A549 (cell line): ENCODE measurements at regions not wholly inside any gene's neighbourhood (a gene's known extent, or its start where the extent isn't known, plus 50 kb on each side); places are given as distances from the start of the nearest gene placed in this dataset.

Source experiments
- ATAC-seq, 2 experiments: fragments of 200-7000 bp in 1 of 2; fragments of >200 bp in 1 of 2; cut with Nextera tagmentation in 1 of 2; cut with Tn5 transposase in 1 of 2; 3 replicates each; pipeline versions ENCODE4 v1.8.0 to v1.9.1; 2018 to 2020; ENCODE audit warnings: mild to moderate bottlenecking in 1 of 2, moderate library complexity in 1 of 2
- CTCF ChIA-PET: fragments of 300-600 bp; sonication (Branson Sonifier 250); formaldehyde crosslinking; extraction: SDS; loops from one replicate; lab custom pipeline; 2021; ENCODE audit warnings: antibody characterized with exemption, inconsistent platforms; lab: Yijun Ruan, JAX
- POLR2A ChIA-PET: fragments of 350-600 bp; formaldehyde crosslinking; extraction: SDS; loops from one replicate; lab custom pipeline; 2021; ENCODE audit warnings: antibody characterized with exemption, inconsistent platforms; lab: Yijun Ruan, JAX
- DNase-seq, 2 experiments: peaks; one replicate each; pipeline versions ENCODE4 v3.0.0 to v3.0.0-alpha.2; 2011 to 2016; ENCODE audit warnings: low read depth in 1 of 2, low spot score in 1 of 2
- FAIRE-seq: peaks from 2 replicates; lab custom pipeline; 2011; peaks lifted over from hg19 to GRCh38; lab: Jason Lieb, UNC
- H3K27ac ChIP-seq, 2 experiments: fragments of >200 bp; sonication (Bioruptor Twin); formaldehyde crosslinking; 3 replicates each; pipeline ENCODE4 v1.5.1; 2016 to 2017
- H3K4me1 ChIP-seq: fragments of >200 bp; sonication (Bioruptor Twin); formaldehyde crosslinking; 3 replicates; pipeline ENCODE4 v1.6.1; 2016
- H3K4me2 ChIP-seq: fragments of >200 bp; sonication (Bioruptor Twin); formaldehyde crosslinking; 3 replicates; pipeline ENCODE4 v1.6.1; 2016
- H3K4me3 ChIP-seq: fragments of >200 bp; sonication (Bioruptor Twin); formaldehyde crosslinking; 3 replicates; pipeline ENCODE4 v1.5.1; 2016
- H3K9me3 ChIP-seq: fragments of >200 bp; sonication (Bioruptor Twin); formaldehyde crosslinking; 3 replicates; pipeline ENCODE4 v1.6.1; 2016
- BHLHE40 ChIP-seq: IDR thresholded peaks from 2 replicates; pipeline ENCODE4 v1.6.1; 2012; ENCODE audit warnings: low read depth, low read length, inconsistent platforms
- CBX8 ChIP-seq: fragments of 200-600 bp; sonication (generic); IDR thresholded peaks from 2 replicates; pipeline ENCODE4 v1.6.1; 2016
- CTCF ChIP-seq: fragments of >200 bp; sonication (Bioruptor Twin); formaldehyde crosslinking; IDR thresholded peaks from 3 replicates; pipeline ENCODE4 v1.5.1; 2016
- FOXS1 ChIP-seq: fragments of 250-450 bp; sonication (Bioruptor Pico); IDR thresholded peaks from 2 replicates; pipeline ENCODE4 v1.5.0; 2020; ENCODE audit warnings: mild to moderate bottlenecking, moderate library complexity
- GATA3 ChIP-seq: IDR thresholded peaks from 2 replicates; pipeline ENCODE4 v1.6.1; 2012; ENCODE audit warnings: borderline replicate concordance
- HDAC2 ChIP-seq: fragments of 200-600 bp; sonication (generic); IDR thresholded peaks from 2 replicates; pipeline ENCODE4 v1.6.1; 2016
- HMGXB4 ChIP-seq: fragments of 250-450 bp; sonication (Bioruptor Pico); IDR thresholded peaks from 2 replicates; pipeline ENCODE4 v1.5.0; 2021; ENCODE audit warnings: mild to moderate bottlenecking, moderate library complexity, borderline replicate concordance
- JUN ChIP-seq, 2 experiments: fragments of >200 bp; sonication (Bioruptor Twin); formaldehyde crosslinking; IDR thresholded peaks; 2 replicates in 1 of 2; 3 replicates in 1 of 2; pipeline ENCODE4 v1.6.1; 2016 to 2017
- KDM1A ChIP-seq: fragments of 200-600 bp; sonication (generic); IDR thresholded peaks from 2 replicates; pipeline ENCODE4 v1.6.1; 2016; ENCODE audit warnings: low read depth, mild to moderate bottlenecking
- KDM5A ChIP-seq: fragments of 200-600 bp; sonication (generic); IDR thresholded peaks from 2 replicates; pipeline ENCODE4 v1.6.1; 2016; ENCODE audit warnings: antibody characterized with exemption, mild to moderate bottlenecking
- NFE2L2 ChIP-seq: fragments of 150-350 bp; conservative IDR thresholded peaks from 2 replicates; pipeline ENCODE4 v1.6.1; 2014; ENCODE audit warnings: low read length
- POLR2A ChIP-seq: IDR thresholded peaks from 2 replicates; pipeline ENCODE4 v1.6.1; 2012; ENCODE audit warnings: mild to moderate bottlenecking, low read length
- RCOR1 ChIP-seq: fragments of 150-350 bp; IDR thresholded peaks from 2 replicates; pipeline ENCODE4 v1.6.1; 2014; ENCODE audit warnings: antibody characterized with exemption, low read length, low read depth
- REST ChIP-seq: fragments of 200-600 bp; sonication (generic); IDR thresholded peaks from 2 replicates; pipeline ENCODE4 v1.6.1; 2016; ENCODE audit warnings: antibody characterized with exemption, mild to moderate bottlenecking, moderate library complexity
- SMC3 ChIP-seq: fragments of >200 bp; sonication (Bioruptor Twin); formaldehyde crosslinking; IDR thresholded peaks from 3 replicates; pipeline ENCODE4 v1.6.1; 2018; ENCODE audit warnings: inconsistent platforms
- SREBF2 ChIP-seq: fragments of 450-650 bp; IDR thresholded peaks from 2 replicates; pipeline ENCODE4 v1.6.1; 2014; ENCODE audit warnings: mild to moderate bottlenecking, moderate library complexity
- USF2 ChIP-seq: fragments of 450-650 bp; IDR thresholded peaks from 2 replicates; pipeline ENCODE4 v1.6.1; 2014; ENCODE audit warnings: antibody characterized with exemption
- ZC3H11A ChIP-seq: fragments of 450-650 bp; IDR thresholded peaks from 2 replicates; pipeline ENCODE4 v1.6.1; 2014; ENCODE audit warnings: antibody characterized with exemption, mild to moderate bottlenecking
- WGBS: methylation state at CpG from one replicate; pipeline ENCODE4 v1.1.6; 2017; ENCODE audit errors: missing lambda C conversion rate; 5-methylcytosine and 5-hydroxymethylcytosine counted together

GRCh38 chr6:144434308-144434990 is 149.3 kb downstream of the UTRN start (continued):
- TF ChIP-seq REST (no peak), CBX8 (no peak), JUN (IDR thresholded peaks at IDR 0.05) (no peak), FOXS1 (no peak), SMC3 (no peak)
- TF ChIP-seq, all 56 proteins: peak for 0

- ATAC-seq: no peak
- H3K4me1 ChIP-seq: peaks cover 15% of the 10 kb centered on the region; the same call in 2 of the 3 replicates
These were observed 150.7 kb downstream of the UTRN start for GRCh38 chr6:144435602-144436426.

GRCh38 chr6:144437105-144437504 is 152.0 kb downstream of the UTRN start:
- Histone ChIP-seq H3K4me1 (peaks cover 15% of the 10 kb centered on the region; the same call in 2 of the 3 replicates), H3K27ac (no peak overlapping the region), H3K9me3 (peaks cover 5% of the 10 kb centered on the region; the same call in 1 of the 3 replicates), H3K4me3 (no peak overlapping the region), H3K4me2 (no peak overlapping the region)
- no peak for DNase-seq
- no peak for FAIRE-seq
- ATAC-seq: no peak
- ChIA-PET CTCF (no interaction called here), POLR2A (no interaction called here)
- 87% methylated on average over 4 of the region's 4 CpGs for WGBS
- TF ChIP-seq POLR2A: no peak
- TF ChIP-seq NFE2L2: no peak
- TF ChIP-seq HMGXB4 (CRISPR knock-in tag): no peak
- no peak for TF ChIP-seq CBX8
- TF ChIP-seq GATA3: no peak
- TF ChIP-seq SREBF2: no peak
- TF ChIP-seq USF2: no peak
- TF ChIP-seq BHLHE40: no peak
- no peak for TF ChIP-seq HDAC2
- TF ChIP-seq SMC3: no peak
- TF ChIP-seq ZC3H11A: no peak
- TF ChIP-seq CTCF: no peak

More at GRCh38 chr6:144435602-144436426, 150.7 kb downstream of the UTRN start:
- Histone ChIP-seq H3K4me3 (no peak overlapping the region), H3K4me2 (no peak overlapping the region), H3K9me3 (no peaks in the 10 kb centered on the region), H3K27ac (no peak overlapping the region)
- no peak for TF ChIP-seq KDM5A
- no peak for TF ChIP-seq HMGXB4 (CRISPR knock-in tag)
- TF ChIP-seq KDM1A: no peak
- no peak for TF ChIP-seq CBX8
- TF ChIP-seq RCOR1: no peak
- ChIA-PET CTCF (no interaction called here), POLR2A (no interaction called here)
- no peak for DNase-seq
- 83% methylated on average over 5 of the region's 5 CpGs for WGBS
- no peak for FAIRE-seq
